HepG2 (cell line): ENCODE measurements at regions not wholly inside any gene's neighbourhood (a gene's known extent, or its start where the extent isn't known, plus 50 kb on each side); places are given as distances from the start of the nearest gene placed in this dataset.

ENCODE experiments used
- ATF7 ChIP-seq, 2 experiments: fragments of 450-650 bp in 1 of 2; sonication (generic) in 1 of 2; formaldehyde crosslinking in 1 of 2; IDR thresholded peaks; 2 replicates each; pipeline versions ENCODE4 v1.4.0 to v1.6.1; 2016 to 2020; ENCODE audit warnings: antibody characterized with exemption in 1 of 2, mild to moderate bottlenecking in 1 of 2, missing genetic modification reagents in 1 of 2
- ATM ChIP-seq: fragments of 450-650 bp; IDR thresholded peaks from 2 replicates; pipeline ENCODE4 v1.7.1; 2017; ENCODE audit warnings: mild to moderate bottlenecking, borderline replicate concordance
- CBX1 ChIP-seq: IDR thresholded peaks from one replicate; pipeline ENCODE4 v1.6.1; 2016; ENCODE audit warnings: antibody characterized with exemption, low read depth
- IRF1 ChIP-seq: sonication (generic); formaldehyde crosslinking; IDR thresholded peaks from 2 replicates; pipeline ENCODE4 v1.4.0; 2020; ENCODE audit warnings: low read depth, mild to moderate bottlenecking, missing genetic modification reagents
- NFYB ChIP-seq: sonication (generic); formaldehyde crosslinking; IDR thresholded peaks from 2 replicates; pipeline ENCODE4 v1.4.0; 2020; ENCODE audit warnings: missing genetic modification reagents
- RARG ChIP-seq: sonication (generic); formaldehyde crosslinking; IDR thresholded peaks from 2 replicates; pipeline ENCODE4 v1.4.0; 2020; ENCODE audit warnings: low read depth, mild to moderate bottlenecking, missing genetic modification reagents
- SIN3A ChIP-seq: IDR thresholded peaks from 2 replicates; pipeline ENCODE4 v1.6.1; 2011; ENCODE audit warnings: low read depth, mild to moderate bottlenecking, control low read depth, low read length, borderline replicate concordance
- SNAI1 ChIP-seq: sonication (generic); formaldehyde crosslinking; IDR thresholded peaks from 2 replicates; pipeline ENCODE4 v1.5.0; 2020; ENCODE audit warnings: mild to moderate bottlenecking, missing genetic modification reagents, borderline replicate concordance
- ZKSCAN1 ChIP-seq: fragments of 150-350 bp; IDR thresholded peaks from 2 replicates; pipeline ENCODE4 v1.6.1; 2014; ENCODE audit warnings: low read length
- ZNF101 ChIP-seq: sonication (generic); formaldehyde crosslinking; IDR thresholded peaks from 2 replicates; pipeline ENCODE4 v1.4.0; 2020; ENCODE audit warnings: mild to moderate bottlenecking, low read depth, missing genetic modification reagents, borderline replicate concordance
- ZNF232 ChIP-seq: sonication (generic); formaldehyde crosslinking; IDR thresholded peaks from 2 replicates; pipeline ENCODE4 v1.4.0; 2020; ENCODE audit warnings: missing genetic modification reagents, borderline replicate concordance
- ZNF430 ChIP-seq: sonication (generic); formaldehyde crosslinking; IDR thresholded peaks from 2 replicates; pipeline ENCODE4 v1.9.0; 2021; ENCODE audit warnings: mild to moderate bottlenecking, missing genetic modification reagents
- ZNF570 ChIP-seq: sonication (generic); formaldehyde crosslinking; IDR thresholded peaks from 2 replicates; pipeline ENCODE4 v1.4.0; 2020; ENCODE audit warnings: mild to moderate bottlenecking, missing genetic modification reagents, borderline replicate concordance
- ZNF646 ChIP-seq: sonication (generic); formaldehyde crosslinking; IDR thresholded peaks from 2 replicates; pipeline ENCODE4 v1.9.0; 2021; ENCODE audit warnings: mild to moderate bottlenecking, missing genetic modification reagents
- ZNF850 ChIP-seq: sonication (generic); formaldehyde crosslinking; conservative IDR thresholded peaks from 2 replicates; pipeline ENCODE4 v1.9.0; 2021; ENCODE audit warnings: mild to moderate bottlenecking, missing genetic modification reagents
- TF ChIP-seq, protein P1 (sequence below): sonication (generic); formaldehyde crosslinking; IDR thresholded peaks from 2 replicates; pipeline ENCODE4 v1.4.0; 2020; ENCODE audit warnings: mild to moderate bottlenecking, missing genetic modification reagents
- TF ChIP-seq, protein P2 (sequence below): sonication (generic); formaldehyde crosslinking; conservative IDR thresholded peaks from 2 replicates; pipeline ENCODE4 v1.4.0; 2020; ENCODE audit warnings: mild to moderate bottlenecking, missing genetic modification reagents, moderate library complexity

GRCh38 chr2:84293791-84294380 lies 165.2 kb downstream of the SUCLG1 start (continued):
- TF ChIP-seq, protein P1, sequence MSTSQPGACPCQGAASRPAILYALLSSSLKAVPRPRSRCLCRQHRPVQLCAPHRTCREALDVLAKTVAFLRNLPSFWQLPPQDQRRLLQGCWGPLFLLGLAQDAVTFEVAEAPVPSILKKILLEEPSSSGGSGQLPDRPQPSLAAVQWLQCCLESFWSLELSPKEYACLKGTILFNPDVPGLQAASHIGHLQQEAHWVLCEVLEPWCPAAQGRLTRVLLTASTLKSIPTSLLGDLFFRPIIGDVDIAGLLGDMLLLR (CRISPR knock-in tag), result no peak
- TF ChIP-seq RARG (CRISPR knock-in tag) (no peak), ATF7 (IDR thresholded peaks at IDR 0.05) (no peak), ATF7 (CRISPR knock-in tag; IDR thresholded peaks at IDR 0.05) (peak; percentile 85), ZNF430 (CRISPR knock-in tag) (peak; percentile 95), SNAI1 (CRISPR knock-in tag) (peak; percentile 70; the same call in 1 of the 2 replicates), IRF1 (CRISPR knock-in tag) (0 out of 2 replicates have a peak, but pooled peaks have one; percentile 29), ZNF570 (CRISPR knock-in tag) (no peak), ZNF646 (CRISPR knock-in tag) (no peak), CBX1 (peak; percentile 75), ZKSCAN1 (no peak), ZNF850 (CRISPR knock-in tag) (no peak), NFYB (no peak), SIN3A (no peak), ZNF232 (CRISPR knock-in tag) (peak; percentile 86; the same call in 1 of the 2 replicates), ATM (no peak), ZNF101 (CRISPR knock-in tag) (peak; percentile 85)
- TF ChIP-seq, protein P2, sequence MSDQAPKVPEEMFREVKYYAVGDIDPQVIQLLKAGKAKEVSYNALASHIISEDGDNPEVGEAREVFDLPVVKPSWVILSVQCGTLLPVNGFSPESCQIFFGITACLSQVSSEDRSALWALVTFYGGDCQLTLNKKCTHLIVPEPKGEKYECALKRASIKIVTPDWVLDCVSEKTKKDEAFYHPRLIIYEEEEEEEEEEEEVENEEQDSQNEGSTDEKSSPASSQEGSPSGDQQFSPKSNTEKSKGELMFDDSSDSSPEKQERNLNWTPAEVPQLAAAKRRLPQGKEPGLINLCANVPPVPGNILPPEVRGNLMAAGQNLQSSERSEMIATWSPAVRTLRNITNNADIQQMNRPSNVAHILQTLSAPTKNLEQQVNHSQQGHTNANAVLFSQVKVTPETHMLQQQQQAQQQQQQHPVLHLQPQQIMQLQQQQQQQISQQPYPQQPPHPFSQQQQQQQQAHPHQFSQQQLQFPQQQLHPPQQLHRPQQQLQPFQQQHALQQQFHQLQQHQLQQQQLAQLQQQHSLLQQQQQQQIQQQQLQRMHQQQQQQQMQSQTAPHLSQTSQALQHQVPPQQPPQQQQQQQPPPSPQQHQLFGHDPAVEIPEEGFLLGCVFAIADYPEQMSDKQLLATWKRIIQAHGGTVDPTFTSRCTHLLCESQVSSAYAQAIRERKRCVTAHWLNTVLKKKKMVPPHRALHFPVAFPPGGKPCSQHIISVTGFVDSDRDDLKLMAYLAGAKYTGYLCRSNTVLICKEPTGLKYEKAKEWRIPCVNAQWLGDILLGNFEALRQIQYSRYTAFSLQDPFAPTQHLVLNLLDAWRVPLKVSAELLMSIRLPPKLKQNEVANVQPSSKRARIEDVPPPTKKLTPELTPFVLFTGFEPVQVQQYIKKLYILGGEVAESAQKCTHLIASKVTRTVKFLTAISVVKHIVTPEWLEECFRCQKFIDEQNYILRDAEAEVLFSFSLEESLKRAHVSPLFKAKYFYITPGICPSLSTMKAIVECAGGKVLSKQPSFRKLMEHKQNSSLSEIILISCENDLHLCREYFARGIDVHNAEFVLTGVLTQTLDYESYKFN (CRISPR knock-in tag), result peak; percentile 99
